Uterus (tissue), 3 donors: ENCODE measurements at regions not wholly inside any gene's neighbourhood (a gene's known extent, or its start where the extent isn't known, plus 50 kb on each side); places are given as distances from the start of the nearest gene placed in this dataset.
"Not testable (repeated sequence)": the region's sequence is repeated elsewhere in the genome, so short reads cannot be mapped to it uniquely, and the experiment has no call there.

Source experiments
- DNase-seq, 2 donors: peaks; one replicate each; pipeline ENCODE4 v3.0.0-alpha.2; 2019 to 2020
- H3K27ac ChIP-seq, 2 donors: fragments of 200-600 bp; sonication (generic); 1 replicate in 1 of 2; 2 replicates in 1 of 2; pipeline ENCODE4 v1.5.1; 2016 to 2018
- H3K27me3 ChIP-seq, 2 donors: fragments of 200-600 bp; sonication (generic); one replicate each; pipeline ENCODE4 v1.5.1; 2018 to 2019; ENCODE audit warnings: control low read depth in 1 of 2
- H3K36me3 ChIP-seq, 2 donors: fragments of 200-600 bp; sonication (generic); one replicate each; pipeline ENCODE4 v1.5.1; 2019; ENCODE audit warnings: control low read depth in 1 of 2
- H3K4me1 ChIP-seq, 2 donors: fragments of 200-600 bp; sonication (generic); one replicate each; pipeline ENCODE4 v1.5.1; 2018 to 2019; ENCODE audit warnings: control low read depth in 1 of 2
- H3K4me3 ChIP-seq, 2 donors: fragments of 200-600 bp; sonication (generic); 1 replicate in 1 of 2; 2 replicates in 1 of 2; pipeline ENCODE4 v1.5.1; 2018 to 2019; ENCODE audit warnings: mild to moderate bottlenecking in 1 of 2
- H3K9me3 ChIP-seq, 2 donors: fragments of 200-600 bp; sonication (generic); one replicate each; pipeline ENCODE4 v1.5.1; 2019; ENCODE audit warnings: control low read depth in 1 of 2
- POLR2A ChIP-seq, 2 donors: fragments of 450-650 bp; IDR thresholded peaks; one replicate each; pipeline ENCODE4 v1.6.1; 2016; ENCODE audit warnings: antibody characterized with exemption in 2 of 2, mild to moderate bottlenecking in 1 of 2, moderate library complexity in 1 of 2
- intact Hi-C: fragments of 100-400 bp; cut with DNase I; formaldehyde crosslinking; loops from one replicate; pipeline ENCODE4 v1.15.1; 2023; ENCODE audit warnings: low total_unique reads
- TF ChIP-seq, protein P1 (sequence below), 4 experiments: fragments of 200-600 bp in 2 of 4; fragments of 450-650 bp in 2 of 4; sonication (generic) in 2 of 4; IDR thresholded peaks; one replicate each; pipeline ENCODE4 v1.5.1; 2016 to 2019; ENCODE audit warnings: antibody characterized with exemption in 4 of 4, mild to moderate bottlenecking in 2 of 4, moderate library complexity in 1 of 4
- donor health status: DM: yes; HTN: yes; CAD: no.

- H3K36me3 ChIP-seq = no peaks in the 10 kb centered on the region
- peaks cover 0 to 9% of the 10 kb centered on the region in 2 donors for H3K9me3 ChIP-seq
- no peak for TF ChIP-seq POLR2A (IDR thresholded peaks at IDR 0.05)
- TF ChIP-seq, protein P1, sequence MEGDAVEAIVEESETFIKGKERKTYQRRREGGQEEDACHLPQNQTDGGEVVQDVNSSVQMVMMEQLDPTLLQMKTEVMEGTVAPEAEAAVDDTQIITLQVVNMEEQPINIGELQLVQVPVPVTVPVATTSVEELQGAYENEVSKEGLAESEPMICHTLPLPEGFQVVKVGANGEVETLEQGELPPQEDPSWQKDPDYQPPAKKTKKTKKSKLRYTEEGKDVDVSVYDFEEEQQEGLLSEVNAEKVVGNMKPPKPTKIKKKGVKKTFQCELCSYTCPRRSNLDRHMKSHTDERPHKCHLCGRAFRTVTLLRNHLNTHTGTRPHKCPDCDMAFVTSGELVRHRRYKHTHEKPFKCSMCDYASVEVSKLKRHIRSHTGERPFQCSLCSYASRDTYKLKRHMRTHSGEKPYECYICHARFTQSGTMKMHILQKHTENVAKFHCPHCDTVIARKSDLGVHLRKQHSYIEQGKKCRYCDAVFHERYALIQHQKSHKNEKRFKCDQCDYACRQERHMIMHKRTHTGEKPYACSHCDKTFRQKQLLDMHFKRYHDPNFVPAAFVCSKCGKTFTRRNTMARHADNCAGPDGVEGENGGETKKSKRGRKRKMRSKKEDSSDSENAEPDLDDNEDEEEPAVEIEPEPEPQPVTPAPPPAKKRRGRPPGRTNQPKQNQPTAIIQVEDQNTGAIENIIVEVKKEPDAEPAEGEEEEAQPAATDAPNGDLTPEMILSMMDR (IDR thresholded peaks at IDR 0.05) = no peak
- H3K4me1 ChIP-seq = no peaks in the 10 kb centered on the region
- intact Hi-C loops = no loop called here
- no peak for DNase-seq
- H3K27ac ChIP-seq = no peak overlapping the region
- no peak overlapping the region for H3K4me3 ChIP-seq
- H3K27me3 ChIP-seq = no peaks in the 10 kb centered on the region
Measured at GRCh38 chrX:840556-840955, 210.0 kb downstream of the SHOX start.

DNA sequence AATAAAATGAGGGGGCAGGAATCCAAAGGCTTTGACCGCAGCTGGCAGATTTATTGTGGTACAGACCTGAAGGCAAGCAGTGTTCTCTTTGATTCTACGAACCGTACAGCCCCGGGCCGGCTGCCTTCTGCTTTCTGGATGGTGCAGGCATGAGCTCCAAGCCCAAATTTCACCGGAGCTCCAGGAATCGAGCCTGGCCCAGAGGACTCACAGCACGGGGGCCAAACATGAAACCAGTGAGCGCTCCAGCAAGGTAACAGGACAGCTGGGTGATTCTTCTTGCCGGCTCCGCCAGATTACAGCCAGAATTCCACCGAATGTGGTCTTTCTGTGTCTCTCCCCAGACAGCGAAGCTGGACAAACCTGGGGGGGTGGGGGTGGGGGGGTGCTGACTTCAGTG is 208.1 kb downstream of the SHOX start:
- DNase-seq, H3K36me3 ChIP-seq, H3K9me3 ChIP-seq, H3K27me3 ChIP-seq, H3K4me3 ChIP-seq, H3K4me1 ChIP-seq, H3K27ac ChIP-seq, intact Hi-C loops: not testable (repeated sequence)

DNA sequence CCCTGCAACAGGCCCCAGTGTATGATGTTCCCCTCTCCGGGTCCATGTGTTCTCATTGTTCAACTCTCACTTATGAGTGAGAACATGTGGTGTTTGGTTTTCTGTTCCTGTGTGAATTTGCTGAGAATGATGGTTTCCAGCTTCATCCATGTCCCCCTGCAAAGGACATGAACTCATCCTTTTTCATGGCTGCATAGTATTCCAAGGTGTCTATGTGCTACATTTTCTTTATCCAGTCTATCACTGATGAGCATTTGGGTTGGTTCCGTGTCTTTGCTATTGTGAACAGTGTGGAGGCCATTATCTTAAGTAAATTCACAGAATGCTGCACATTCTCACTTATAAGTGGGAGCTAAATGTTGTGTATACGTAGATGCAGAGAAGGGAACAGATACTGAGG is 205.3 kb downstream of the SHOX start:
- DNase-seq, H3K27ac ChIP-seq, H3K4me1 ChIP-seq, H3K4me3 ChIP-seq, H3K36me3 ChIP-seq, H3K27me3 ChIP-seq, intact Hi-C loops, H3K9me3 ChIP-seq: not testable (repeated sequence)

- Histone ChIP-seq H3K27ac (no peak overlapping the region), H3K4me3 (no peak overlapping the region), H3K4me1 (no peaks in the 10 kb centered on the region), H3K27me3 (no peaks in the 10 kb centered on the region), H3K36me3 (no peaks in the 10 kb centered on the region), H3K9me3 (no peaks in the 10 kb centered on the region)
- intact Hi-C loops = no loop called here
- TF ChIP-seq POLR2A (IDR thresholded peaks at IDR 0.05) = no peak
- TF ChIP-seq, protein P1 (IDR thresholded peaks at IDR 0.05) = no peak
- DNase-seq = no peak
Measured at GRCh38 chrX:830532-830931, 199.9 kb downstream of the SHOX start.

- H3K9me3 ChIP-seq = no peaks in the 10 kb centered on the region
- TF ChIP-seq, protein P1 (IDR thresholded peaks at IDR 0.05) = no peak
- no peaks in the 10 kb centered on the region for H3K36me3 ChIP-seq
- no peak overlapping the region for H3K4me3 ChIP-seq
- no peaks in the 10 kb centered on the region for H3K27me3 ChIP-seq
- H3K4me1 ChIP-seq = no peaks in the 10 kb centered on the region
- no peak overlapping the region for H3K27ac ChIP-seq
- DNase-seq = no peak
- intact Hi-C loops = no loop called here
Measured at GRCh38 chrX:829145-829544, 198.6 kb downstream of the SHOX start.

DNA sequence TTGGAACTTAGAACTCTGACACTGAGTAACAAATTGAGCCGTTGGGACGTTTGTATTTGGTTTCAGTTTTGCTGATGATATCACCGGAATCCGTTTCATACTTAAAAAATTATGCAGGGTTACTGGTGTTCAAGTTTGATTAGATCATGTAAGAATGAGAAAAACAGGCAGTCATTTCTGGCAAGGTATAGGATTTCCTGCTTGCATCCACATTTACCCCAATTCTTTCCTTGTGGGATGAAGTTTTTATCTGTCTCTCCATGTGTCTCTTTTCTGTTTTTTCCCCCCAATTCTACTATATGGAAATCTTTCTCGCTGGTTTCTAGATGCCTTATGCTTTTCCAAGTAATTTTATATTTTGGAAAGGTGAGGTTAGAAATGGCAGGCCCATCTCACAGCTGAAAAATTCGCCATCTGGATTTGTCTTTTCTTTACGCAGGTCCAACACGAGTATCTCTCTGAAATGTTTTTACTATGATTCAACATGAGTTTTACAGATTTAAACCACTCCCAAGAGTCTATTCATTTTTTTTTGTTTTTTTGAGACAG is 197.9 kb downstream of the SHOX start:
- Histone ChIP-seq H3K36me3 (no peaks in the 10 kb centered on the region), H3K4me3 (no peak overlapping the region), H3K9me3 (no peaks in the 10 kb centered on the region), H3K4me1 (no peaks in the 10 kb centered on the region), H3K27ac (no peak overlapping the region), H3K27me3 (no peaks in the 10 kb centered on the region)
- intact Hi-C loops = no loop called here
- DNase-seq = no peak
- TF ChIP-seq POLR2A (IDR thresholded peaks at IDR 0.05) = no peak
- TF ChIP-seq, protein P1 (IDR thresholded peaks at IDR 0.05) = no peak
